Natural killer cell (primary cell): ENCODE measurements at regions not wholly inside any gene's neighbourhood (a gene's known extent, or its start where the extent isn't known, plus 50 kb on each side); places are given as distances from the start of the nearest gene placed in this dataset.

Experiments used
- ATAC-seq, 3 donors: fragments of 150-1000 bp in 2 of 3; fragments of 200-7000 bp in 1 of 3; cut with Tn5 transposase; 1 replicate in 1 of 3; 2 replicates in 2 of 3; pipeline ENCODE4 v1.10.0; 2021; ENCODE audit warnings: mild to moderate bottlenecking in 2 of 3, moderate library complexity in 2 of 3
- DNase-seq, 2 donors: peaks; one replicate each; pipeline versions ENCODE4 v3.0.0 to v3.0.0-alpha.2; 2013 to 2021; ENCODE audit warnings: mixed read lengths in 1 of 2
- H3K27ac ChIP-seq: one replicate; pipeline ENCODE4 v1.5.1; 2013; ENCODE audit warnings: mild to moderate bottlenecking, low read length
- H3K27me3 ChIP-seq: one replicate; pipeline ENCODE4 v1.6.1; 2013; ENCODE audit warnings: low read length; ENCODE audit not compliant: control insufficient read depth, insufficient read depth
- H3K36me3 ChIP-seq: one replicate; pipeline ENCODE4 v1.6.1; 2013; ENCODE audit warnings: low read length; ENCODE audit not compliant: control insufficient read depth, insufficient read depth
- H3K4me1 ChIP-seq: one replicate; pipeline ENCODE4 v1.6.1; 2013; ENCODE audit warnings: low read length; ENCODE audit not compliant: control insufficient read depth, insufficient read depth
- H3K4me3 ChIP-seq: one replicate; pipeline ENCODE4 v1.5.1; 2013; ENCODE audit warnings: low read length
- H3K9me3 ChIP-seq: one replicate; pipeline ENCODE4 v1.6.1; 2013; ENCODE audit warnings: low read length; ENCODE audit not compliant: control insufficient read depth, insufficient read depth
- H3K27ac Mint-ChIP-seq, 2 donors: one replicate each; pipeline ENCODE4 v1.8.0; 2022; ENCODE audit warnings: mild to moderate bottlenecking in 2 of 2, mixed read lengths in 2 of 2, moderate library complexity in 1 of 2
- H3K27me3 Mint-ChIP-seq, 2 donors: one replicate each; pipeline ENCODE4 v1.8.0; 2022; ENCODE audit warnings: low read depth in 2 of 2, mixed read lengths in 2 of 2
- H3K36me3 Mint-ChIP-seq: one replicate; pipeline ENCODE4 v1.8.0; 2022; ENCODE audit warnings: mixed read lengths
- H3K4me1 Mint-ChIP-seq, 2 donors: one replicate each; pipeline ENCODE4 v1.8.0; 2022; ENCODE audit warnings: mixed read lengths in 2 of 2
- H3K4me3 Mint-ChIP-seq: one replicate; pipeline ENCODE4 v1.8.0; 2022; ENCODE audit warnings: mild to moderate bottlenecking, moderate library complexity, mixed read lengths
- H3K9me3 Mint-ChIP-seq, 2 donors: one replicate each; pipeline ENCODE4 v1.8.0; 2022; ENCODE audit warnings: mixed read lengths in 2 of 2
- WGBS: methylation state at CpG from one replicate; pipeline ENCODE4 v1.1.7; 2013; ENCODE audit warnings: missing lambda C conversion rate; ENCODE audit not compliant: insufficient coverage; 5-methylcytosine and 5-hydroxymethylcytosine counted together
- intact Hi-C: fragments of 100-400 bp; cut with micrococcal nuclease; formaldehyde crosslinking; loops from one replicate; pipeline ENCODE4 v1.14.2; 2022
- TF ChIP-seq, protein P1 (sequence below): fragments of 200-600 bp; IDR thresholded peaks from one replicate; pipeline ENCODE4 v1.8.0; 2022; ENCODE audit warnings: antibody characterized with exemption

- Mint-ChIP-seq H3K9me3 (peaks cover 18% of the 10 kb centered on the region in 2 donors), H3K4me1 (no peaks in the 10 kb centered on the region), H3K36me3 (no peaks in the 10 kb centered on the region), H3K27me3 (no peaks in the 10 kb centered on the region), H3K4me3 (no peak overlapping the region), H3K27ac (no peak overlapping the region)
- H3K36me3 ChIP-seq = no peaks in the 10 kb centered on the region
- H3K27ac ChIP-seq = no peak overlapping the region
- H3K9me3 ChIP-seq = no peaks in the 10 kb centered on the region
- intact Hi-C loops = no loop called here
- H3K27me3 ChIP-seq = no peaks in the 10 kb centered on the region
- ATAC-seq (no peak), DNase-seq (no peak)
- H3K4me3 ChIP-seq = no peak overlapping the region
- 88% methylated on average over 2 of the region's 2 CpGs for WGBS
- no peaks in the 10 kb centered on the region for H3K4me1 ChIP-seq
- TF ChIP-seq, protein P1, sequence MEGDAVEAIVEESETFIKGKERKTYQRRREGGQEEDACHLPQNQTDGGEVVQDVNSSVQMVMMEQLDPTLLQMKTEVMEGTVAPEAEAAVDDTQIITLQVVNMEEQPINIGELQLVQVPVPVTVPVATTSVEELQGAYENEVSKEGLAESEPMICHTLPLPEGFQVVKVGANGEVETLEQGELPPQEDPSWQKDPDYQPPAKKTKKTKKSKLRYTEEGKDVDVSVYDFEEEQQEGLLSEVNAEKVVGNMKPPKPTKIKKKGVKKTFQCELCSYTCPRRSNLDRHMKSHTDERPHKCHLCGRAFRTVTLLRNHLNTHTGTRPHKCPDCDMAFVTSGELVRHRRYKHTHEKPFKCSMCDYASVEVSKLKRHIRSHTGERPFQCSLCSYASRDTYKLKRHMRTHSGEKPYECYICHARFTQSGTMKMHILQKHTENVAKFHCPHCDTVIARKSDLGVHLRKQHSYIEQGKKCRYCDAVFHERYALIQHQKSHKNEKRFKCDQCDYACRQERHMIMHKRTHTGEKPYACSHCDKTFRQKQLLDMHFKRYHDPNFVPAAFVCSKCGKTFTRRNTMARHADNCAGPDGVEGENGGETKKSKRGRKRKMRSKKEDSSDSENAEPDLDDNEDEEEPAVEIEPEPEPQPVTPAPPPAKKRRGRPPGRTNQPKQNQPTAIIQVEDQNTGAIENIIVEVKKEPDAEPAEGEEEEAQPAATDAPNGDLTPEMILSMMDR = no peak
Observed at GRCh38 chr6:140230282-140230681, 855.8 kb upstream of the CITED2 start.

DNA sequence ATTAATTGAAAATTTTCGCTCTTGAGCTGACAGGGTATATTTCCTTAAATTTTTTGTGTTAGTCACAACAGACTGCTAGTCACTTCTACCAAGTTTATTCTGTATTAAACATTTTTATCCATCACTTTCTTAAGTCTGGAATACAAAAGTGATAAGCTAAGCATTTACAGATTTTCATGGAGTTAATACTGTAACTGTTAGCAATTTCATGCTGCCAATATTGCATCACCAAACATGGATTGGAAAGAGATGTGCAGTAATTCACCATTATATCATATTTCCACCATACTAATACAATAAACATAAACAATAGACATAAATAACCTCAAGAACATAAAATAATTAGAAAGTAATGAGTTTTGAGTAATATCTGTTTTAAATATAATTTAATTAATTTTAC lies 854.0 kb upstream of the CITED2 start:
- Histone ChIP-seq H3K4me1 (no peaks in the 10 kb centered on the region), H3K27me3 (no peaks in the 10 kb centered on the region), H3K4me3 (no peak overlapping the region), H3K27ac (no peak overlapping the region), H3K9me3 (no peaks in the 10 kb centered on the region), H3K36me3 (no peaks in the 10 kb centered on the region)
- DNase-seq (no peak), ATAC-seq (no peak)
- TF ChIP-seq, protein P1 = no peak
- no peaks in the 10 kb centered on the region for H3K4me1 Mint-ChIP-seq
- peaks cover 13 to 15% of the 10 kb centered on the region in 2 donors for H3K9me3 Mint-ChIP-seq
- H3K27ac Mint-ChIP-seq = no peak overlapping the region
- no peaks in the 10 kb centered on the region for H3K27me3 Mint-ChIP-seq
- H3K4me3 Mint-ChIP-seq = no peak overlapping the region
- intact Hi-C loops = no loop called here
- 75% methylated on average over 1 of the region's 1 CpG for WGBS
- no peaks in the 10 kb centered on the region for H3K36me3 Mint-ChIP-seq

- Histone ChIP-seq H3K4me1 (no peaks in the 10 kb centered on the region), H3K36me3 (no peaks in the 10 kb centered on the region), H3K27ac (no peak overlapping the region), H3K4me3 (no peak overlapping the region), H3K9me3 (no peaks in the 10 kb centered on the region), H3K27me3 (no peaks in the 10 kb centered on the region)
- no peak for DNase-seq
- no peak overlapping the region for H3K4me3 Mint-ChIP-seq
- intact Hi-C loops = no loop called here
- H3K27ac Mint-ChIP-seq = no peak overlapping the region
- no peaks in the 10 kb centered on the region for H3K27me3 Mint-ChIP-seq
- H3K9me3 Mint-ChIP-seq = peaks cover 4 to 9% of the 10 kb centered on the region in 2 donors
- H3K36me3 Mint-ChIP-seq = no peaks in the 10 kb centered on the region
- no peaks in the 10 kb centered on the region for H3K4me1 Mint-ChIP-seq
- no peak for ATAC-seq
- TF ChIP-seq, protein P1 = no peak
Observed at GRCh38 chr6:140226637-140227036, 852.2 kb upstream of the CITED2 start.

DNA sequence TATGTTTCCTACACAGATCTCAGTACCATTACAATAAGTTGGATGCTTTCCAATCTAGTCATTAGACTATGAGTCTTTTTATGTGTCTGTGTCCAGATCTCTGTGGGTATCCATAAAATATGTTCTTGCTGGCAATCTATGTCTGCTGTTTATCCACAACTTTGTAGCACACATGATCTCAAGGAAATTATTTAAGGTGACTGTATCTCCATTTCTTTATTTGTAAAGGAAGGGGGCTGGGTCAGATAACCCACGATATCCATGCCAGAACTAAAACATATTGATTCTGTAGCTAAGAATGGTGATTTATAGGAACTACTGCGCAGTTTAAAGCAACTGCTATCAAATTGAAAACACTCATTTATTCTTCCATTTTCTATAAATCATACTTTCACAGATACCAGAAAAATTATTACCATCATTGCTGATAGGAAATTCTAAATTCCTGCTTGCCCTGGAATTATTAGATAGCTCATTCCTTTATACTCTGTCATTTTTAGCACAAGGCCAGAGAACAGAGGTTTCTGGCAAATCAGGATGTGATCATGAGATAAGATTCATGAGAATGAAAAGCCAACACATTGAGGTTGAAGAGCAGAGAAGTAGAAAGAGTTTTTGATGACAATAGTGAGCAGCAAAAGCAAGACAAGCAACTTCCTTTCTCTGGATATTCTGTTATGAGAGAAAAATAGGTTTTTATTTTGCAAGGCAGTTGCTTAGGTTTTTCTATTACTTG lies 851.4 kb upstream of the CITED2 start:
- no CpG with 5 or more reads among the region's 2 CpGs for WGBS
- Histone ChIP-seq H3K27me3 (no peaks in the 10 kb centered on the region), H3K4me3 (no peak overlapping the region), H3K36me3 (no peaks in the 10 kb centered on the region), H3K27ac (no peak overlapping the region), H3K4me1 (no peaks in the 10 kb centered on the region), H3K9me3 (no peaks in the 10 kb centered on the region)
- H3K9me3 Mint-ChIP-seq = peaks cover 0 to 4% of the 10 kb centered on the region in 2 donors
- H3K4me1 Mint-ChIP-seq = no peaks in the 10 kb centered on the region
- H3K27me3 Mint-ChIP-seq = no peaks in the 10 kb centered on the region
- no peaks in the 10 kb centered on the region for H3K36me3 Mint-ChIP-seq
- TF ChIP-seq, protein P1 = no peak
- no peak for ATAC-seq
- no peak overlapping the region for H3K27ac Mint-ChIP-seq
- no peak for DNase-seq
- no peak overlapping the region for H3K4me3 Mint-ChIP-seq
- intact Hi-C loops = no loop called here
